ENCODE measurements at regions not wholly inside any gene's neighbourhood (a gene's known extent, or its start where the extent isn't known, plus 50 kb on each side); places are given as distances from the start of the nearest gene placed in this dataset.

DNA sequence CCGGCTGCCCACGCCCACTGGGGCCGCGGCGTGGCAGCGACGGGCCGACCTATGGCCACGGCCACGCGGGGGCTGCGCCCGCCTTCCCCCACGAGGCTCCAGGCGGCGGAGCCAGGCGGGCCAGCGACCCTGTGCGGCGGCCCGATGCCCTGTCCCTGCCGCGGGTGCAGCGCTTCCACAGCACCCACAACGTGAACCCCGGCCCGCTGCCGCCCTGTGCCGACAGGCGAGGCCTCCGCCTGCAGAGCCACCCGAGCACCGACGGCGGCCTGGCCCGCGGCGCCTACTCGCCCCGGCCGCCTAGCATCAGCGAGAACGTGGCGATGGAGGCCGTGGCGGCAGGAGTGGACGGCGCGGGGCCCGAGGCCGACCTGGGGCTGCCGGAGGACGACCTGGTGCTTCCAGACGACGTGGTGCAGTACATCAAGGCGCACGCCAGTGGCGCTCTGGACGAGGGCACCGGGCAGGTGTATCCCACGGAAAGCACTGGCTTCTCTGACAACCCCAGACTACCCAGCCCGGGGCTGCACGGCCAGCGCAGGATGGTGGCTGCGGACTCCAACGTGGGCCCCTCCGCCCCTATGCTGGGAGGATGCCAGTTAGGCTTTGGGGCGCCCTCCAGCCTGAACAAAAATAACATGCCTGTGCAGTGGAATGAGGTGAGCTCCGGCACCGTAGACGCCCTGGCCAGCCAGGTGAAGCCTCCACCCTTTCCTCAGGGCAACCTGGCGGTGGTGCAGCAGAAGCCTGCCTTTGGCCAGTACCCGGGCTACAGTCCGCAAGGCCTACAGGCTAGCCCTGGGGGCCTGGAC is 253.2 kb downstream of the GLI2 start:
- CTCF ChIA-PET, result no interaction called here
- no peaks in the 10 kb centered on the region for H3K27me3 Mint-ChIP-seq (ENCODE audit: low read depth)
- H3K4me3 Mint-ChIP-seq, result no peak overlapping the region
- H3K4me1 Mint-ChIP-seq (ENCODE audit: low read depth), result no peaks in the 10 kb centered on the region
- no peaks in the 10 kb centered on the region for H3K9me3 Mint-ChIP-seq (ENCODE audit: insufficient read depth)
- ATAC-seq (no peak), DNase-seq (no peak)
- no peak overlapping the region for H3K27ac Mint-ChIP-seq
- POLR2A ChIA-PET, result no interaction called here
- H3K36me3 Mint-ChIP-seq (ENCODE audit: low read depth), result no peaks in the 10 kb centered on the region

DNA sequence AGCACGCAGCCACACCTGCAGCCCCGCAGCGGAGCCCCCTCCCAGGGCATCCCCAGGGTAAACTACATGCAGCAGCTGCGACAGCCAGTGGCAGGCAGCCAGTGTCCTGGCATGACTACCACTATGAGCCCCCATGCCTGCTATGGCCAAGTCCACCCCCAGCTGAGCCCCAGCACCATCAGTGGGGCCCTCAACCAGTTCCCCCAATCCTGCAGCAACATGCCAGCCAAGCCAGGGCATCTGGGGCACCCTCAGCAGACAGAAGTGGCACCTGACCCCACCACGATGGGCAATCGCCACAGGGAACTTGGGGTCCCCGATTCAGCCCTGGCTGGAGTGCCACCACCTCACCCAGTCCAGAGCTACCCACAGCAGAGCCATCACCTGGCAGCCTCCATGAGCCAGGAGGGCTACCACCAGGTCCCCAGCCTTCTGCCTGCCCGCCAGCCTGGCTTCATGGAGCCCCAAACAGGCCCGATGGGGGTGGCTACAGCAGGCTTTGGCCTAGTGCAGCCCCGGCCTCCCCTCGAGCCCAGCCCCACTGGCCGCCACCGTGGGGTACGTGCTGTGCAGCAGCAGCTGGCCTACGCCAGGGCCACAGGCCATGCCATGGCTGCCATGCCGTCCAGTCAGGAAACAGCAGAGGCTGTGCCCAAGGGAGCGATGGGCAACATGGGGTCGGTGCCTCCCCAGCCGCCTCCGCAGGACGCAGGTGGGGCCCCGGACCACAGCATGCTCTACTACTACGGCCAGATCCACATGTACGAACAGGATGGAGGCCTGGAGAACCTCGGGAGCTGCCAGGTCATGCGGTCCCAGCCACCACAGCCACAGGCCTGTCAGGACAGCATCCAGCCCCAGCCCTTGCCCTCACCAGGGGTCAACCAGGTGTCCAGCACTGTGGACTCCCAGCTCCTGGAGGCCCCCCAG is 254.1 kb downstream of the GLI2 start:
- DNase-seq (no peak), ATAC-seq (no peak)
- CTCF ChIA-PET, result no interaction called here
- Mint-ChIP-seq H3K27me3 (ENCODE audit: low read depth) (no peaks in the 10 kb centered on the region), H3K9me3 (ENCODE audit: insufficient read depth) (no peaks in the 10 kb centered on the region), H3K4me1 (ENCODE audit: low read depth) (no peaks in the 10 kb centered on the region), H3K36me3 (ENCODE audit: low read depth) (no peaks in the 10 kb centered on the region), H3K4me3 (no peak overlapping the region), H3K27ac (no peak overlapping the region)
- POLR2A ChIA-PET, result no interaction called here

DNA sequence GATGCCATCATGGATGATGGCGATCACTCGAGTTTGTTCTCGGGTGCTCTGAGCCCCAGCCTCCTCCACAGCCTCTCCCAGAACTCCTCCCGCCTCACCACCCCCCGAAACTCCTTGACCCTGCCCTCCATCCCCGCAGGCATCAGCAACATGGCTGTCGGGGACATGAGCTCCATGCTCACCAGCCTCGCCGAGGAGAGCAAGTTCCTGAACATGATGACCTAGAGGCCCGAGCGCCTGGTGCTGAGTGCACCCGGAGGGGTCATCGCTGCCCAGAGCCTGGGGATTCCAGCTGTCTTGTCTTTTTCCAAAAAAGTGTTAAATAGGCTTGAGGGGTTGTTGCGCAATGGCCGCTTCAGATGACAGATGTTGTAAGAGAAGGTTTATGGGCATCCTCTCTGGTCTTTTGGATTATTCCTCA is 254.8 kb downstream of the GLI2 start:
- Mint-ChIP-seq H3K4me1 (ENCODE audit: low read depth) (no peaks in the 10 kb centered on the region), H3K4me3 (no peak overlapping the region), H3K36me3 (ENCODE audit: low read depth) (no peaks in the 10 kb centered on the region), H3K27ac (no peak overlapping the region), H3K9me3 (ENCODE audit: insufficient read depth) (no peaks in the 10 kb centered on the region), H3K27me3 (ENCODE audit: low read depth) (no peaks in the 10 kb centered on the region)
- POLR2A ChIA-PET, result no interaction called here
- DNase-seq, result no peak
- ATAC-seq, result no peak
- CTCF ChIA-PET, result no interaction called here

DNA sequence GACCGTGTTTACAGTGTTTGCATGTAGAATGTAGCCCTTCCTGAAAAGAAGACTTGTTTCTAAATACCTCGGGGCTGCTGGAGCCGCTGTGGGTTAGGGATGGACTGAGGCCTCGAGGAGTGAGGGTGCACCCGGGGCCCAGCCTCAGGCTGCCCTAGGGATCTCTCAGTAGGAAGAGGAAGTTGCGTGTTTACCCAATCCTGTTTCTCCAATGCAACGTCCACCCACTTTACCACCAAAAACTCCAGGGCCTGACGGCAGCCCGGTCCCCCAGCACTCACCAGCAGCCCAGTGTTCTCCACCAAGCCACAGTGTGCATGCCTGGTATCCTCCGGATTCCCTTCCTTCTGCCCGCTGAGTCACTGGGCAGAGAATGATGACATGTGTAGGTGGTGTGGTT is 255.8 kb downstream of the GLI2 start:
- no peak overlapping the region for H3K27ac Mint-ChIP-seq
- H3K36me3 Mint-ChIP-seq (ENCODE audit: low read depth), result no peaks in the 10 kb centered on the region
- H3K9me3 Mint-ChIP-seq (ENCODE audit: insufficient read depth), result no peaks in the 10 kb centered on the region
- no peaks in the 10 kb centered on the region for H3K27me3 Mint-ChIP-seq (ENCODE audit: low read depth)
- no peaks in the 10 kb centered on the region for H3K4me1 Mint-ChIP-seq (ENCODE audit: low read depth)
- no peak for ATAC-seq
- POLR2A ChIA-PET, result no interaction called here
- no peak overlapping the region for H3K4me3 Mint-ChIP-seq
- CTCF ChIA-PET, result no interaction called here
- no peak for DNase-seq

DNA sequence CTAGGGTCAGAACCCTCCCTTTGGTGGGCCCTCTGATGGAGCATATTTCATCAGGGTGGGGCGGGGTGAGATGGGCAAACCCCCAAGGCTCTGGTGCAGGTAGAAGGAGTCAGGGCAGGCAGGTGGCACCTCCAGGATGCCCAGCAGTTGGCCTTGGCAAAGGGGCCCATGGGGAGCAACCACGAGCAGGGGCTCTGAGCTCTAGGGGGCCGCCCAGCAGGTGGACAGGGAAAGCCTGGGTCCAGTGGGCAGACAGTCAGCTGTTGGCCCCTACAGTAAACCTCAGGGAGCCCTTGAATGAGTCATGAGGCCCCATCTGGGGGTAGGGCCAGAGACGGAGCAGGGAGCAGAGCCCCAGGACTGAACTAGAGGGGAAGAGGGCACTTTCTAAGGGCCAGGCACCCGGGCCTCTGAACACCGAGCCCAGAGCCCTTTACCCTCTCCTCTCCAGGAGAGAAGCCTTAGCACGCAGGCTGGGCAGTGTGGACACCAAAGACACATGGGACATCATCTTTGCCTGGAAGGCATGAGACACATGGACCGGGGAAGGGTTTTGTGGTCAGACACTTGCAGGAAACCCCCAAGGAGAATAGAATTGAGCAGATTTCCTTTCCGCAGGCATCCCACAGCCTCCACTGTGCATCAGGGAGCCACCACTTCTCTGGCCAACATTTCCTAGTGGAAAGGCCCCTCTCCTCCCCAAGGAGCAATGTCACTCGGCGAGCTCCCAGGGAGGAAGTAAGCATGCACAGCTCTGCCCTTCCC is 257.3 kb downstream of the GLI2 start:
- POLR2A ChIA-PET, result no interaction called here
- no peaks in the 10 kb centered on the region for H3K9me3 Mint-ChIP-seq (ENCODE audit: insufficient read depth)
- no peaks in the 10 kb centered on the region for H3K27me3 Mint-ChIP-seq (ENCODE audit: low read depth)
- DNase-seq (no peak), ATAC-seq (no peak)
- no peaks in the 10 kb centered on the region for H3K36me3 Mint-ChIP-seq (ENCODE audit: low read depth)
- CTCF ChIA-PET, result no interaction called here
- H3K4me3 Mint-ChIP-seq, result no peak overlapping the region
- H3K27ac Mint-ChIP-seq, result no peak overlapping the region
- H3K4me1 Mint-ChIP-seq (ENCODE audit: low read depth), result no peaks in the 10 kb centered on the region

DNA sequence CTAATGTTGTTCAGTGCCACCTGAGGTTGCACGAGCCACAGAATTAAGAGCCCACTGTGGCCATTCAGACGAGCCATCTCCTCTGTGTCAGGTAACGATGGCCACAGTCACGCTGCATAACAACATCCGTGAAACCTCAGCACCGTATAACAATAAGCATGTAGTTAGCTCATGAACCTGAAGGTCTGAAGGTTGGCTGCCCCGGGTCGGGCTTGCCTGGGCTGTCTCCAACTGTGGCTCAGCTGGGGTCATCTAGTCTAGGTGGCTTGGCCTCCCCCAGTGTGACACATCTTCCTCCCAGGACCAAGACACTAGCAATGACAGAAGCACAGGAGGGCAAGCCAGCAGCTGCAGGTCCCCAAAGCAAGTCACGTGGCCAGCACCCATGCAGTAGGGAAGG is 258.0 kb downstream of the GLI2 start:
- H3K36me3 Mint-ChIP-seq (ENCODE audit: low read depth), result no peaks in the 10 kb centered on the region
- no peaks in the 10 kb centered on the region for H3K4me1 Mint-ChIP-seq (ENCODE audit: low read depth)
- DNase-seq (no peak), ATAC-seq (no peak)
- H3K4me3 Mint-ChIP-seq, result no peak overlapping the region
- CTCF ChIA-PET, result no interaction called here
- no peak overlapping the region for H3K27ac Mint-ChIP-seq
- POLR2A ChIA-PET, result no interaction called here
- H3K9me3 Mint-ChIP-seq (ENCODE audit: insufficient read depth), result no peaks in the 10 kb centered on the region
- no peaks in the 10 kb centered on the region for H3K27me3 Mint-ChIP-seq (ENCODE audit: low read depth)

DNA sequence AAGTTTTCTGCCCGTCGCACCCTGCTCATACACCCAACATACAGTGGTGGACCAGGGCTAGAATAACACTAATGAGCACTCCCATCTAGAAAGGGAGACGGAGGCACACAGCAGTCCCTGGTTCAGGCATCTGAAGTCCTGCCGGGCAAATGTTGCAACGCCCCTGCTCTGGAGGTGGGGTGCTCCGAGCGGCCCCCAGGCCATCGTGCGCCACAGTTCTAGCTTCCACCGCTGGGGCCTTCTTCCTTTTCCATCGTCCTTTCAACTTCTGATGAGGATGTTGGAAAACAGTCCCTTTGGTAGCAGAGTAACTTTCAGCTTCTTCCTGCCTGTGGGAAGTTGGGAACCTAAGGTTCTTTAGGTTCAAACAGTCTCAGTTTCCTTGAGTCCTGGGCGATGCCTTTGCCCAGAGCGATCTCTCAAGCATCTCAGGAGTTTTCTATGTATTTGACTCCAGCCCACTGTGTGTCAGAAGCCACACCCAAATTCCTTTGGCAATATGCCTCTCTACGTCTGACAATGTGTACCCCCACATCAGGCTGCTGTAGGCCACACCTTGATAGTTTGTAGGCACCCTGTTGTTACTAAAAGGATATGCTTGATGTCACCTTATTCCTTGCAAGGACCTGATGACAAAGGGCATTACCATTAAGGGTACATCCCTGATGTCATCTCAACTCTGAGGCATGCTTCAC is 258.8 kb downstream of the GLI2 start:
- ChIA-PET CTCF (no interaction called here), POLR2A (no interaction called here)
- no peaks in the 10 kb centered on the region for H3K4me1 Mint-ChIP-seq (ENCODE audit: low read depth)
- H3K36me3 Mint-ChIP-seq (ENCODE audit: low read depth), result no peaks in the 10 kb centered on the region
- no peaks in the 10 kb centered on the region for H3K9me3 Mint-ChIP-seq (ENCODE audit: insufficient read depth)
- no peaks in the 10 kb centered on the region for H3K27me3 Mint-ChIP-seq (ENCODE audit: low read depth)
- no peak overlapping the region for H3K4me3 Mint-ChIP-seq
- DNase-seq (no peak), ATAC-seq (no peak)
- H3K27ac Mint-ChIP-seq, result no peak overlapping the region

DNA sequence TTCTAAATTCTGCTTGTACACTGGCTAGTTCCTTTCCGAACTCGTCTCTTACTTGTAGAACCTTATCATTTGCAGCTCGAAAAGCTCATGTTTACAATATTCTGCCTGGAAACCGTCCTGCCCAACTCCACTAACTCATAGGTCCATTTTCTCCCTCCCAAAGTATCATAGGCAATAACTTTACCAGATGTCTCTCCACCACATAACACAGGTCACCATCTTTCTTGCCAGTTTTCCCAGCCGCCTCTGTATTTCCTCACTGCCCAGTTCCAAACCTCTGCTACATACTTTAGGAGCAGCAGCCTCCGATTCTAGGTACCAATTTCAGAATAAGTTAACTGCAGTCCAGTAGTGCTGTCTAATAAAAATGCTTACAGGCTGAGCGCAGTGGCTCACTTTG is 259.5 kb downstream of the GLI2 start:
- POLR2A ChIA-PET, result no interaction called here
- Mint-ChIP-seq H3K9me3 (ENCODE audit: insufficient read depth) (no peaks in the 10 kb centered on the region), H3K4me1 (ENCODE audit: low read depth) (no peaks in the 10 kb centered on the region), H3K27ac (no peak overlapping the region), H3K27me3 (ENCODE audit: low read depth) (no peaks in the 10 kb centered on the region), H3K4me3 (no peak overlapping the region), H3K36me3 (ENCODE audit: low read depth) (no peaks in the 10 kb centered on the region)
- DNase-seq (no peak), ATAC-seq (no peak)
- CTCF ChIA-PET, result no interaction called here

DNA sequence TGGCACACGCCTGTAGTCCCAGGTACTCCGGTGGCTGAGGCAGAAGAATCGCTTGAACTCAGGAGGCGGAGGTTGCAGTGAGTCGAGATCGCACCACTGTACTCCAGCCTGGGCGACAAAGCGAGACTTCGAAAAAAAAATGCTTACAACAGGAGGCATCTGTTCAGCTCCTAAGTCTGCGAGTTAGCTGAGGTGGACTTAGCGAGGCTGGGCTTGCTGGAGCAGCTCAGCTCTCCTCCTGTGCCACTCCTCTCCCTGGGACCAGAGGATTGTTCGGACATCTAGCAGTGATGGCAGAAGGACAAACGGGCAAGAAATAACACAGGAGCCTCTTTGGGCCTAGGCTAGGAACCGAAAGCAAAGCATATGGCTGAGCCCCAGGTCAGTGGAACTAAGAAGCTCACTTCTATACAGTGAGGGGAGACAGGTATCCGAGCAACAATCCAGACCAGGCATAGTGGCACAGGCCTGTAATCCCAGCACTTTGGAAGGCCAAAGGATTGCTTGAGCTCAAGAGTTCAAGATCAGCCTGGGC is 260.1 kb downstream of the GLI2 start:
- Mint-ChIP-seq H3K27me3 (ENCODE audit: low read depth) (no peaks in the 10 kb centered on the region), H3K4me3 (no peak overlapping the region), H3K4me1 (ENCODE audit: low read depth) (no peaks in the 10 kb centered on the region), H3K27ac (no peak overlapping the region), H3K36me3 (ENCODE audit: low read depth) (no peaks in the 10 kb centered on the region), H3K9me3 (ENCODE audit: insufficient read depth) (no peaks in the 10 kb centered on the region)
- ChIA-PET CTCF (no interaction called here), POLR2A (no interaction called here)
- no peak for ATAC-seq
- DNase-seq, result no peak

DNA sequence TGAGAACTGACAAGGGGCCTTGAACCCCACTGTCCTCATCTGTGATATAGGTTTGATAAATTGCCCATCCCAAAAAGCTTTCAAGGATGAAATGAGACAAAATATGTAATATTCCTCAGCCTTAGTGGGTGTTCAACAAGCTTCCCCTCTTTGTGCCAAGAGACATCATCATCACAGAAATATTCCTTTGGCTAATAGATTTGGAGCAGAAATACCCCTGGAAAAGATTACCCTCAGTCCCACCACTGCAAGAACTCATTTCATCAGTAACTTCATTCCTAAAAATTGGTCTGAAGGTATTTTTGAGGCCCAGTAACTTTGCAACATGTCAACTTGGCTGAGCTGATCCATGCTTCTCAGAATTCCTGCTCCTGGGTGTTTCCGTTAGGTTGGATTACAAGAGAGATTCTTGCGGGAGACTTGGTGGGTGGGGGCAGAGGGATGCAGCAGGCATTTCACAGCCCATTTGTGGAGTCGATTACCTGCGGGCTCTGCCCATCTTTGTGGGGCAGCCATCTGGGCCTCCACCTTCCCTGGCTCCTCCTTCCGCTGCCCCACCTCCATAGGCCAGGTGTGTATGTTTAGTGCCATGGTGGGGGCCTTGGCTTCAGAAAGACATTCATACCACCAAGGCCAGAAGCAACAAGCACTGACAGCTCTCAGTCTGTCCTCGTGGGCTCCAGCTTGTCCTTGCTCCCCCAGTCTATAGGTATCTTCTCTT is 263.9 kb downstream of the GLI2 start:
- DNase-seq (no peak), ATAC-seq (no peak)
- Mint-ChIP-seq H3K27ac (no peak overlapping the region), H3K4me3 (no peak overlapping the region), H3K9me3 (ENCODE audit: insufficient read depth) (no peaks in the 10 kb centered on the region), H3K4me1 (ENCODE audit: low read depth) (no peaks in the 10 kb centered on the region), H3K27me3 (ENCODE audit: low read depth) (no peaks in the 10 kb centered on the region), H3K36me3 (ENCODE audit: low read depth) (no peaks in the 10 kb centered on the region)
- ChIA-PET POLR2A (no interaction called here), CTCF (no interaction called here)

DNA sequence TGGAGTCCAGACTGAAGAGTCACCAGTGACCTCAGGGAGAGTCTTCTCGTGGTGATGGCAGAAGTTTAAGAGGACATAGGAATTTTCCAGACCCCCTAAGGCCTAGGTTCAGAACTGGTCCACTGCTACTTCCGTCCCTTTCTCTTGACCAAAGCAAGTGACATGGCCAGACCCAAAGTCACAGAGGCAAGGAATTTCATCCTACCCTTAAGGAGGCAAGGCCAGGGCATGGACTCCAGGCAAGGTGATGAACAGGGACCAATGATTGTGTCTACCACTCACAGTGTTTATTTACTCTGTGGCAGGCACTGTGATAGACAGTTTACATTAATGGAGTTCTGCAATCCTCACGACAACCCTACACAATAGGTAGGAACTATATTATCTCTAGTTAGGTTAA is 265.1 kb downstream of the GLI2 start:
- POLR2A ChIA-PET, result no interaction called here
- CTCF ChIA-PET, result no interaction called here
- no peak for DNase-seq

More for the DNA sequence above, 265.1 kb downstream of the GLI2 start:
- Mint-ChIP-seq H3K27me3 (ENCODE audit: low read depth) (no peaks in the 10 kb centered on the region), H3K9me3 (ENCODE audit: insufficient read depth) (no peaks in the 10 kb centered on the region), H3K36me3 (ENCODE audit: low read depth) (no peaks in the 10 kb centered on the region), H3K27ac (no peak overlapping the region), H3K4me3 (no peak overlapping the region), H3K4me1 (ENCODE audit: low read depth) (no peaks in the 10 kb centered on the region)
- ATAC-seq, result no peak
